ENCODE measurements at regions not wholly inside any gene's neighbourhood (a gene's known extent, or its start where the extent isn't known, plus 50 kb on each side); places are given as distances from the start of the nearest gene placed in this dataset.
A peak's percentile ranks its signal among the peaks of the same experiment; 100 is the strongest.
"Not testable (repeated sequence)": the region's sequence is repeated elsewhere in the genome, so short reads cannot be mapped to it uniquely, and the experiment has no call there.

DNA sequence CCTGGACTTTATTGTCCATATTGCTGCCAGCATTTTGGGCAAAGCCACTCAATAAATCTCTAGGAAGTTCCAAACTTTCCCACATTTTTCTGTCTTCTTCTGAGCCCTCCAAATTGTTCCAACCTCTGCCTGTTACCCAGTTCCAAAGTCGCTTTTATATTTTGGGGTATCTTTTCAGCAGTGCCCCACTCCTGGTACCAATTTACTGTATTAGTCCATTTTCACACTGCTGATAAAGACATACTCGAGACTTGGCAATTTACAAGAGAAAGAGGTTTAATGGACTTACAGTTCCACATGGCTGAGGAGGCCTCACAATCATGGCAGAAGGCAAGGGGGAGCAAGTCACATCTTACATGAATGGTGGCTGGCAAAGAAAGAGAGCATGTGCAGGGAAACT, 53.4 kb downstream of the AHSP start:
- not testable (repeated sequence) for DNase-seq (ENCODE audit: low read depth)

DNA sequence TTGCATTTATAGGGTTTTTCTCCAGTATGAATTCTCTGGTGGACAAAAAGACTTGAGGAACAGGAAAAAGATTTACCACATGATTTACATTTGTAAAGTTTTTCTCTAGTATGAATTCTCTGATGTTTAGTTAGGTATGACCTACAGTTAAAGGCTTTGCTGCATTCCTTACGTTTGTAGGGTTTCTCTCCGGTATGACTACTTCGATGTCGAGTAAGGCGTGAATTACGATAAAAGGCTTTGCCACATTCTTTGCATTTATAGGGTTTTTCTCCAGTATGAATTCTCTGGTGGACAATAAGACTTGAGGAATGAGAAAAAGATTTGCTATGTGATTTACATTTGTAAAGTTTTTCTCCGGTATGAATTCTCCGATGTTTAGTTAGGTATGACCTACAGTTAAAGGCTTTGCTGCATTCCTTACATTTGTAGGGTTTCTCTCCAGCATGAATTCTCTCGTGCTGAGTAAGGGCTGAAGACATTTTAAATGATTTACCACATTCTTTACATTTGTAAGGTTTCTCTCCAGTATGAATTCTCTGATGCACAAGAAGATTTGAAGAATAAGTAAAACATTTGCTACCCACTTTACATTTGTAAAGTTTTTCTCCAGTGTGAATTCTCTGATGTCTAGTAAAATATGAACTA, 74.2 kb downstream of the AHSP start:
- DNase-seq (ENCODE audit: low read depth), result not testable (repeated sequence)

DNA sequence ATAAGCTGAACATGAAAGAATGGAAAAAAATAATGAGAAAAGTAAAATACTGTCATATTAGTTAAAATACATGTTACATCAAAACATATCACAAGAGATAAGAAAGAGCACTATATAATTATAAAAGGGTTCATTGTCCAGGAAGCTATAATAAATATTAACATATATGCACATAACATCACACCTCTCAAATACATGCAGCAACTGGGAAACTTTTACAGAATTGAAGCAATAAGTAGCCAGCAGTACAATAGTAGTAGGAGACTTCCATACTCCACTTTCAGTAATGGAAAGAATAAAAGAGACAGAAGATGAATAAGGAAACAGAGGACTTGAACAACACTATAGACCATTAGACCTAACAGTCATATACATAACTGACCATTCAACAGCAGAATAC, 90.4 kb downstream of the AHSP start:
- no peak for DNase-seq (ENCODE audit: low read depth)

DNA sequence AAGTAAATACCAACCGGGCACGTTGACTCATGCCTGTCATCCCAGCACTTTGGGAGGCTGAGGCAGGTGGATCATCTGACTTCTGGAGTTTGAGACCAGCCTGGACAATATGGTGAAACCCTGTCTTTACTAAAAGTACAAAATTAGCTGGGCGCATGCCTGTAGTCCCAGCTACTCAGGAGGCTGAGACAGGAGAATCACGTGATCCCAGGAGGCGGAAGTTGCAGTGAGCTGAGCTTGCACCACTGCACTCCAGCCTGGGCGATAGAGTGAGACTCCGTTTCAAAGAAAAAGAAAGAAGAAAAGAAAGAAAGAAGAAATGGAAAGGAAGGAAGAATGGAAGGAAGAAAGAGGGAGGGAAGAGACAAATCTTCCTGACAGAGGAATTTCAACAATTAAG, 108.7 kb downstream of the AHSP start:
- DNase-seq (ENCODE audit: low read depth), result no peak

DNA sequence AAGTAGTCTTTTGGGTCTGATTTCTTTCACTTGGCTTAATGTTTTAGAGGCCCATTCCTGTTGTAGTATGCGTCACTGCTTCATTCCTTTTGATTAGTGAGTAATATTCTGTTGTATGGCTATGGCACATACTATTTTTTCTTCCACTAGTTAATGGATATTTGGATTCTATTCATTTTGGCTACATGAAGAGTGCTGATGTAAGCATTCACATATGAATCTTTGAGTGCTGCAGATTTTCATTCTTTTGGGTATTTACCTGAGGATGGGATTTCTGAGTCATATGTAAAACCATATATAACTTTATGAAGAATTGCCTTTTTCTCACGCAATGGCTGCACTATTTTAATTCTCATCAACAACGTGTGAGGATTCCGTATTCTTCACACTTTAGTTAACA, 113.6 kb downstream of the AHSP start:
- no peak for DNase-seq (ENCODE audit: low read depth)

DNA sequence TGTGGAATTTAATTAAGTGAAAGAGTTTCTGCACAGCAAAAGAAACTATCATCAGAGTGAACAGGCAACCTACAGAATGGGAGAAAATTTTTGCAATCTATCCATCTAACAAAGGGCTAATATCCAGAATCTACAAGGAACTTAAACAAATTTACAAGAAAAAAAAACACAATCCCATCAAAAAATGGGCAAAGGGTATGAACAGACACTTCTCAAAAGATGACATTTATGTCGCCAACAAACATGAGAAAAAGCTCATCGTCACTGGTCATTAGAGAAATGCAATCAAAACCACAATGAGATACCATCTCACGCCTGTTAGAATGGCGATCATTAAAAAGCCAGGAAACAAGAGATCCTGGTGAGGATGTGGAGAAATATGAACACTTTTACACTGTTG, 128.0 kb downstream of the AHSP start:
- not testable (repeated sequence) for DNase-seq (ENCODE audit: low read depth)

DNA sequence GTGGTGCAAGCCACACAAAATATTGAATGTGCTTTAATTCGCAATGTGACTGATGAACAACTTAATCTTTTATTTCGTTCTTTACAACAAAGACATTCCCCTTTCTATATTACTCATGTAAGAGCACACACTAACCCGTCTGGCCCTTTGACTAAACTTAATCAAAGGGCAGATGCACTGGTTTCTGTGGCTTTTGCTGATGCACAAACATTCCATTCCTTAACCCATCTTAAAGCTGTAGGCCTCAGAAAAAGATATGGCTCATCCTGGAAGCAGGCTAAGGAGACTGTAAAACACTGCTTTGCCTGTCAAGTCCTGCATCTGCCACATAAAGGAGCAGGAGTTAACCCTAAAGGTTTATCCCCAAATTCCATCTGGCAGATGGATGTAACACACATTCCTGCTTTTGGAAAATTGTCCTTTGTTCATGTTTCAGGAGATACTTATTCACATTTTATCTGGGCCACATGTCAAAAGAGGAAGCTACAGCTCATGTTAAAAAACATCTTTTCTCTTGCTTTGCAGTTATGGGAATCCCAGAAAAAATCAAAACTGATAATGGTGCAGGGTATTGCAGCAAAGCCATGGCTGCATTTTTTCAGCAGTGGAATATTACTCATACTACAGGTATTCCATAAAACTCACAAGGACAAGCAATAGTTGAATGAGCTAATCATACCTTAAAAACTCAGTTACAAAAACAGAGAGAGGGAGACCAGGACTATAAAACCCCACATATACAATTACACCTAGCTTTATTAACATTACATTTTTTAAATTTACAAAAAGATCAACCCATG, 137.2 kb downstream of the AHSP start:
- peak; percentile 74 for DNase-seq (ENCODE audit: low read depth)

DNA sequence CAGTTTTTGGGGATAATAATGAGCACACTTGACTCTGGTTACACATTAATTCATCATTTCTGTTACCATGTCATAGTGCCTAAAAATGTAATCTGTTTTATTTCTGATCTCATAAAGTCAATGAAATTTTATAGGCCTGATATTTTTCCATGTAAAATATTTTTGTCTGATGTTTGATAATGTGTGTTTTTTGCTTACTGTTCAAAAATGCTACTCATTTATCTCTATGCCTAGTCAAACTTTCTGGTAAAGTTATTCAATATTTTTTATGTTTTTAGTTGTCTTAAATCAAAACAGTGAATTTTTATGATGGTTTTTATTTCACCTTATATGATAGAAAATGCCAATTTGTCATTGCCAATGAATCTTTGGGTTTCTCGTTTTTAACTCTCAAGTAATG, 147.0 kb downstream of the AHSP start:
- no peak for DNase-seq (ENCODE audit: low read depth)

DNA sequence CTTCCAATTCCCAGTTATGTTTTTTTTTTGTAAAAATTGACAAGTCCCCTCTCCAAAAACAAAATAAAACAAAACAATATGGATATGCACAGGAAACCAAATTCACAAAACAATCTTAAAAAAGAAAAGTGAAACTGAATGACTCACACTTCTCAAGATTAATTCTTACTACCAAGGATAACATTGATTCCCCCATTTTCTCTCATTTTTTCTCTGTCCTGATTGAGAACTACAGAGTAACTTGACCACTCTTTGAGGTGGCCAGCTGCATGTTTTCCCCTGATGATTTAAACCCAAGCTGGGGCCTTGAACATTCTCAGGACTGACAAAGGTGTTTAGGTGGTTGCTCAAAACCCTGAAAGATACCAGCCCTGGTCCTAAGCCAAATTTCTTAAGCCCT, 149.0 kb downstream of the AHSP start:
- DNase-seq (ENCODE audit: low read depth), result no peak

DNA sequence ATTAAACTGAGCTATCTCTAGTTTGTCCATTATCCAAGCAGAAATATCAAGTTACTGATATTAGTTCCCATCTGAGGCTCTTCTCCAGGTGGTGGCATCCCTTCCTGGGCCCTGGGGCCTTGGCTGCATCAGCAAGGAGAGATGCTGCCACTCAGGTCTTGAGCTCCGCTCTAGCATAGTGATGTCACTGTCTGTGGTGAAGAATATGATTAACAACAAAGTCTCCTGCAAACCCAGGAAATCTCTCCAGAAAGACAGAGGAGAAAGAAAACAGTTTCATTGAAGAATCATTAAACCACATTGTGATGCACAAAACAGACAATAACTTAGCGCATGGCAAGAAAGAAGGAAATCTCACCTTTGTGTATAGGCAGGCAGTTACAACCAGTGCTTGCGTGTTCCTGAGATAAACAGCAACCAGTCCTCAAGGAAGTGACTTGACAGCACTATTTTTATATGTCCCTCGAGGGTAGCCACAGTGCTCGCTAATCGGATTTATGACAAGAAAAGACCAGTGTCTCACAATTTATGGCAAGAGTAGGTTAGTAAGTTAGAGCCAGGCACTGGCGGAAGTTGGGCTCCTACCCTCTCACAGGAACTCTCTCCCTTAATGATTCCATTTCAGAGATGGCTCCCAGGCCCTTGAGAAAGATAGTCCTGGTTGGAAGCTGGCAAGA, 151.1 kb downstream of the AHSP start:
- no peak for DNase-seq (ENCODE audit: low read depth)

DNA sequence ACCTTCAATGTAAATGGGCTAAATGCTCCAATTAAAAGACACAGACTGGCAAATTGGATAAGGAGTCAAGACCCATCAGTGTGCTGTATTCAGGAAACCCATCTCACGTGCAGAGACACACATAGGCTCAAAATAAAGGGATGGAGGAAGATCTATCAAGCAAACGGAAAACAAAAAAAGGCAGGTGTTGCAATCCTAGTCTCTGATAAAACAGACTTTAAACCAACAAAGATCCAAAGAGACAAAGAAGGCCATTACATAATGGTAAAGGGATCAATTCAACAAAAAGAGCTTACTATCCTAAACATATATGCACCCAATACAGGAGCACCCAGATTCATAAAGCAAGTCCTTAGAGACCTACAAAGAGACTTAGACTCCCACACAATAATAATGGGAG, 161.6 kb downstream of the AHSP start:
- DNase-seq (ENCODE audit: low read depth), result not testable (repeated sequence)

DNA sequence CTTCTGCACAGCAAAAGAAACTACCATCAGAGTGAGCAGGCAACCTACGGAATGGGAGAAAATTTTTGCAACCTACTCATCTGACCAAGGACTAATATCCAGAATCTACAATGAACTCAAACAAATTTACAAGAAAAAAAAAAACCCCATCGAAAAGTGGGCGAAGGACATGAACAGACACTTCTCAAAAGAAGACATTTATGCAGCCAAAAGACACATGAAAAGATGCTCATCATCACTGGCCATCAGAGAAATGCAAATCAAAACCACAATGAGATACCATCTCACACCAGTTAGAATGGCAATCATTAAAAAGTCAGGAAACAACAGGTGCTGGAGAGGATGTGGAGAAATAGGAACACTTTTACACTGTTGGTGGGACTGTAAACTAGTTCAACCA, 164.6 kb downstream of the AHSP start:
- DNase-seq (ENCODE audit: low read depth), result not testable (repeated sequence)

DNA sequence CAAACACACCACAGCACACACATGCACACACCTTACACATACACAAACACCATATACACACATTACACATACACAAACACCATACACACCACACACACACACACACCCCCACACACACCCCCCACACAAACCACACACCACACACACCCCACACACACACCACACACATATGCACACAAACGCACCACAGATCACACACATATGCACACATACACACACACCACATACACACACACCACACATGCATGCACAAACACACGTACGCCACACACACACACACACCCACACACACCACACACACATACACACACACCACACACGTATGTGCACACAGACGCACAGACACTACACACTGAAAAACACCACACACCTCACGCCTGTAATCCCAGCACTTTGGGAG, 166.0 kb downstream of the AHSP start:
- no peak for DNase-seq (ENCODE audit: low read depth)

DNA sequence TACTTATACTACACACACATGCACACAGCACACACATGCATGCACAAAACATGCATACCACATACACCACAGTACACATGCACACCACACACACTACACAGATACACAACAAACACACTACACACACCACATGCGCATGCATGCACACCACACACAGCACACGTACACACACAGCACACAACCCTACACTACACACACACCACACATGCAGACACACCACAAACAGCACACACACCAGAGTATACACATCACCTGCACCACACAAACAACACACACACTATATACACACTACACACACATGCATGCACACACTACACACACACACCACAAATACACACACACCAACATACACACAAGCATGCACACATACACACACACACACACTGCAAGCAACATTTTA, 166.8 kb downstream of the AHSP start:
- DNase-seq (ENCODE audit: low read depth), result no peak

DNA sequence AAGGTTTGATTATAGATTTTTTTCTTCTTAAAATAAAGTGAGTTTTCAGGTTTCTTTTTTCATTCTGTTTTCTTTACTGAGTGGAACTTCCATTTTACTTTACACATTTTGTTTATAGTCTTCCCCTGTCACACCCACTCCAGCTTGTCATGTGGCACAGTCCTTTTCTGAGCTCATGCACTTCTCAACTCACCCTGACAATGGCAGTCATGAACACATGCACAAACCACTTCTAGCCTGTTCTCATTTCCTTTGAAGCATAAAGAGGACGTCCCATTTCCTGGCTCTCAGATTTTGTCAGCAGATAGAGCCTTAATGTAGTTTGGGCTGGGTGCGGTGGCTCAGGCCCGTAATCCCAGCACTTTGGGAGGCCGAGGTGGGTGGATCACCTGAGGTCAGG, 168.0 kb downstream of the AHSP start:
- DNase-seq (ENCODE audit: low read depth), result no peak

DNA sequence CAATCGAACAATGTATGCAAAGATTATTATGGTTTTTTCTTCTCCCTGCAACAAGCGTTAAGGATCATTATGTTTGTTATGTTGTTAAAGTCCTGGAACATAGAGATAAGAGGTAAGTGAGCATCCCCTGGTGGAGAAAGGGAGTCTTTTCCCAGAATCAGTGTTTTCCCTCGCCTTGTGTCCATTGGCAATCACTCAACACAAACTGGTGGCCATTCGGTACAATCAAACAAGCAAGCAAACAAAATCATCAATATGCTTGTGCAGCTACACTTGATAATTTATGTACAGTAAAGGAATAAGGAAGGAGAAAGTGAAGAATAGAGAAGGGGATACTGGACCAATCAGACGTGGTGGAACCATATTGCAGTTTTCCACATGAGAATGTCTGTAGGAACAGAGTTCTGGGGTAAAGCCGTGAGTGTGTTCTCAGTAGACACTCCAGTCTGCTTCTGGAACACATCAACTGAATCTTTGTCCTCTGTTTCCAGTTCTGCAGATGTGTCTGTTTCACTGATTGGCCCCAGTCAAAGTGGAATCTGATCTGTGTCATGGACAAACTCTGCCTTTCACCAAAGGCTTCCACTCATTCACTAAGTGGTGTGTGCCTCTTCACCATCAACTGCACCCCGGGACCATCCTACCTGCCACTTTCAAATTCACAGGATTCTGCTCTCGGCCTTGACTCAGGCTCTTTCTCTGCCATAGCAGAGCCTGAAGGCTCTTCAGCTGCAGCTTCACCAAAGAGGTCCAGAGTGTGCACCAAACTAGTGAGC, 169.5 kb downstream of the AHSP start:
- peak; percentile 61 for DNase-seq (ENCODE audit: low read depth)

DNA sequence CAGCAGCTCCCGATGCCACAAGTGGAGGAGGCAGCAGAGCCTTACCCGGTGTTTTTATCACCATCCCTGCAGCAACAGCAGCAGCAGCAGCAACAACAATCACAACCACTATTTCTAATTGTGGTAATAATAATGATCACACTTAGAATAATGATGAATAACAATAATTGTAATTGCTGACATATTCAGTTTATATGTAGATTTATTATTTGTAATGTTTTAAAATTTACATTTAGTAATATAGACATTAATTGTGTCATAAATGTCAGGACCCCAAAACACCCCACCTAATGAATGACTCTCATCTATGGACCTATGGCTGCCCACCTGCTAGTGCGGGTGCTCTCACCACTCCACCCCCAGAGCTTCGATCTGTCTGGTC, 170.0 kb downstream of the AHSP start:
- no peak for DNase-seq (ENCODE audit: low read depth)

DNA sequence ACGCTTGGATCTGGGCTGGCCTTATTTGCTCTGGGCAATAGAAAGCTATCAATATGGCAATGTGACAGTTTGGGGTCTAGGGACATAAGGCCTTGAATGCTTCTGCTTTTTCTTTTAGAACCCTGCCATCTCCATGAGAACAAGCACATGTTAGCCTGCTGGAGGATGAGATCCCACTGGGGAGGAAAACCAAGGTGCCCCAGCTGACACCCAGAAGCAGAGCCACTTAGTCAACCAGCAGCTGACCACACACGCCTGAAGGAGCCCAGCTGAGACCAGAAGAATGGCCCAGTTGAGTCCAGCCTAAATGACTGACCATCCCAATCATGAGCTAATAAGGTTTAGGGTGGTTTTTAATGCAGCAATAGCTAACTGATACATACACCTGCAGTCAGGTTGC, 171.2 kb downstream of the AHSP start:
- no peak for DNase-seq (ENCODE audit: low read depth)

DNA sequence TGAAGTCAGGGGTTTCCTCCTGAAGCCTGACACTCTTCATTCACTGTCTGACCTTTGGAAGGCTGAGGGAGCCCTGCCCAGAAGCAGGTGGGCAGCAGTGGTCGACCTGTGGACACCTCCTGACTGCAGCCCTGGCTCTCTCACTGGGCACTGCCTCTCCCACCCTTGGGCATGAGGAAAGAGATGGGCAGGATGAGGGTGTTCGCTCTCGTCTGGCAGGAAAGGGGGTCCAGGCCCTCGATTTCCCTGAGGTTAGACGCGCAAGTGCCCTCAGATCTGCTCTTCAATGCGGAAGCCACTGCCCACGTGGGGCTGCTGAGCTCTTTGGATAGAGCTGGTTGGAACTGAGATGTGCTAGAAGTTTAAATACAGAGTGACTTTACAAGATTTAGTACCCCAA, 171.9 kb downstream of the AHSP start:
- DNase-seq (ENCODE audit: low read depth), result no peak

DNA sequence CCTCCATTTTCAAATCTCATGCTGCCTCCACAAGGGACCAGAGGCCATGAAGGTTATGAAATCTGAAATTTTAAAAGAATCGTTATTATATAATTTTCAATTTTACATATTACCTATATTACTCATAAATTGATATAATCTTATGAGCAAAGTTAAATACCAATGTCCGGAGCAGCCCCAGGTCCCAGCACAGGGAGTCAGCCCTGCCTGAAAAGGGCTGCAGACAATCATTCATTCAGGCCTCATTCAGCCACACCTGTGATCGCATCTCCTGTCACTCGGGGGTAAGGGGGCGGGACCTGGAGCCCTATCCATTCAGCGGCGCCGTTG, 172.5 kb downstream of the AHSP start:
- DNase-seq (ENCODE audit: low read depth), result peak; percentile 26

DNA sequence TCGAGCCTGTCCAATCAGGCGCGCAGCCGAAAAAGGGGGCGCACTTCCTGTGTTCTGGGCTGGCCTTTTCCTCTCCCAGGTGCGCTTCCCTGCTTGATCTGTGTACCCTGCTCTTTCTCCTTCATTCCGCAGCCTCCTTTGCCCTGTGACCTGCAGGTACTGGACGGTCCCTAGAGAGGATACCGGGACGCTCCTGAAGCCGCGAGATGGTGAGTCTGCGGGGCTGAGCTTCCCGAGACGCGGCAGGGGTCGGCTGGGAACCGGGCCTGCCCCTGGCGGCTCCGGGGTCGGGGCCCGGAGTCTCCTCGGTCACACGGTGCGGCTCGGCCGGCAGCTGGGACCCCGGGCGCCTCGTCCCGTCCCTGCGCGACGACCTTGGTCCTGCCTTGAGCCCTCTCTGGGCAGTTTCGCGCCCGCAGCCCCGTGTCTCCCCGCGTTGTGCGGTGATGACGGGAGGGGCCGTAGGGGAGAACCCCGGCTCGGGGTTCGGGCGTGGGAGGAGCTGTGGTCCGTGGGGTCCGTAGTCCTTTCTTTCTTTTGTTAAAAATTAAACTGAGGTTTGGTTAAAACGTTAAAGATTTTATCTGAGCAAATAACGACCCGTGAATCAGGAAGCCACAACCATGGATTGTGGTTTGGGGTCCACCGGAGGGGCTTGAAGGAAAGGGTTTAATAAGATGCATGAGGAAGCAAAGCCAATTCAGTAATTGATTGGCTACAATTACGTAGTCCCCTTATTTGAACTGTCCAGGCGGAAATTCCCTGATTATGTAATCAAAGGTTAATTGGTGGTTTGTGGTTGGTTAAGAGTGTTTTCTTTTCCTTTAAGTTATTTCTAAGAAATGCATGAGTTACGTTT, 172.8 kb upstream of the ZNF267 start:
- DNase-seq (ENCODE audit: low read depth), result peak; percentile 95

DNA sequence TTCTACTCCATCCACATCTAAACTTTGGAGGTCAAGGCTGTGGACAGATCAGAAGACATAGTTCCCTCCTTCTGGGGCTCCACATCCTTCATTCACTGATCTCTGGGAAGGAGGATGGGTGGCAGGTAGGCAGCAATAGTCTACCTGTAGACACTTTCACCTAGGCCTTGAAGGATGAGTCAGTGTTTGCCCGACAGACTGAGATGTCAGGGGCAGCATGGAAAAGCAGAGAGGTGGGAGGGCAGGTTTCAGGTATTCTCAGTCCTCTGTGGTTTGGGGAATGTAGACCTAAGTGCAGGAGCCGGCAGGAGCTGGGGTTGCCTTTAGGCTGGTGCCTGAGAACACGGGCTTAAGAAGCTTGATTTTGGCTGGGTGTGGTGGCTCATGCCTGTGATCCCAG, 171.9 kb upstream of the ZNF267 start:
- no peak for DNase-seq (ENCODE audit: low read depth)
